Neural cell (in vitro differentiated cells): ENCODE measurements at regions not wholly inside any gene's neighbourhood (a gene's known extent, or its start where the extent isn't known, plus 50 kb on each side); places are given as distances from the start of the nearest gene placed in this dataset.

Experiments
- H2AFZ ChIP-seq: fragments of 200-600, 300-800 bp; sonication (generic), shearing (Covaris generic); 2 replicates; pipeline ENCODE4 v1.6.0; 2014; ENCODE audit warnings: low read depth, mild to moderate bottlenecking, antibody characterized with exemption, low read length, moderate library complexity
- H3F3A ChIP-seq: fragments of 200-600 bp; shearing (Covaris generic); 2 replicates; pipeline ENCODE4 v1.6.1; 2016; ENCODE audit warnings: mild to moderate bottlenecking, moderate library complexity, mixed read lengths, antibody characterized with exemption, low read length; ENCODE audit not compliant: insufficient read depth, poor library complexity, severe bottlenecking
- H3K27ac ChIP-seq: fragments of 200-600, 300-800 bp; sonication (generic), shearing (Covaris generic); 2 replicates; pipeline ENCODE4 v1.5.1; 2014; ENCODE audit warnings: mild to moderate bottlenecking, low read length, moderate library complexity
- H3K27me3 ChIP-seq: fragments of 300-800, 200-600 bp; sonication (generic), shearing (Covaris generic); 2 replicates; pipeline ENCODE4 v1.6.0; 2014; ENCODE audit warnings: mild to moderate bottlenecking, low read depth, low read length, moderate library complexity; ENCODE audit not compliant: insufficient read depth
- H3K36me3 ChIP-seq: fragments of 300-800, 200-600 bp; sonication (generic), shearing (Covaris generic); 2 replicates; pipeline ENCODE4 v1.5.1; 2014; ENCODE audit warnings: mild to moderate bottlenecking, antibody characterized with exemption, low read length, moderate library complexity; ENCODE audit not compliant: insufficient read depth
- H3K4me2 ChIP-seq: fragments of 300-800, 200-600 bp; sonication (generic), shearing (Covaris generic); 2 replicates; pipeline ENCODE4 v1.6.0; 2014; ENCODE audit warnings: mild to moderate bottlenecking, low read length
- H3K4me3 ChIP-seq: fragments of 300-800, 200-600 bp; sonication (generic), shearing (Covaris generic); 2 replicates; pipeline ENCODE4 v1.5.1; 2014; ENCODE audit warnings: mild to moderate bottlenecking, low read length, moderate library complexity
- H3K79me2 ChIP-seq: fragments of 200-600 bp; shearing (Covaris generic); replicated peaks from 2 replicates; pipeline ENCODE4 v1.6.0; 2014; ENCODE audit warnings: mild to moderate bottlenecking, low read length, moderate library complexity; ENCODE audit not compliant: insufficient read depth
- H3K9ac ChIP-seq: fragments of 300-800, 200-600 bp; sonication (generic), shearing (Covaris generic); 2 replicates; pipeline ENCODE4 v1.6.1; 2016; ENCODE audit warnings: mild to moderate bottlenecking, low read length, mixed read lengths
- H3K9me2 ChIP-seq: fragments of 200-600 bp; shearing (Covaris generic); 2 replicates; pipeline ENCODE4 v1.6.1; 2016; ENCODE audit warnings: mild to moderate bottlenecking, low read length, mixed read lengths; ENCODE audit not compliant: insufficient read depth
- H3K9me3 ChIP-seq: fragments of 200-600, 300-800 bp; sonication (generic), shearing (Covaris generic); 2 replicates; pipeline ENCODE4 v1.6.1; 2016; ENCODE audit warnings: mild to moderate bottlenecking, mixed run types, low read length, moderate library complexity, mixed read lengths
- H4K20me1 ChIP-seq: fragments of 200-600 bp; shearing (Covaris generic); 2 replicates; pipeline ENCODE4 v1.6.1; 2016; ENCODE audit warnings: mild to moderate bottlenecking, mixed run types; ENCODE audit not compliant: insufficient read depth
- EP300 ChIP-seq: fragments of 450-650 bp; conservative IDR thresholded peaks from 2 replicates; pipeline ENCODE4 v1.6.1; 2014; ENCODE audit warnings: antibody characterized with exemption, mild to moderate bottlenecking, moderate library complexity; ENCODE audit not compliant: poor library complexity, severe bottlenecking
- EZH2 ChIP-seq: fragments of 200-600, 300-800 bp; shearing (Covaris generic), sonication (generic); IDR thresholded peaks from 2 replicates; pipeline ENCODE4 v1.6.1; 2014; ENCODE audit warnings: antibody characterized with exemption, low read length, borderline replicate concordance, mild to moderate bottlenecking; ENCODE audit not compliant: insufficient read depth, poor library complexity, severe bottlenecking
- MXI1 ChIP-seq: fragments of 450-650 bp; conservative IDR thresholded peaks from 2 replicates; pipeline ENCODE4 v1.6.1; 2014; ENCODE audit warnings: antibody characterized with exemption, mild to moderate bottlenecking; ENCODE audit not compliant: poor library complexity, severe bottlenecking
- RAD21 ChIP-seq: fragments of 450-650 bp; conservative IDR thresholded peaks from 2 replicates; pipeline ENCODE4 v1.6.1; 2014; ENCODE audit warnings: antibody characterized with exemption, mild to moderate bottlenecking, moderate library complexity
- SMC3 ChIP-seq: fragments of 450-650 bp; conservative IDR thresholded peaks from 2 replicates; pipeline ENCODE4 v1.6.1; 2014; ENCODE audit warnings: antibody characterized with exemption, mild to moderate bottlenecking, moderate library complexity; ENCODE audit not compliant: poor library complexity
- TAF1 ChIP-seq: IDR thresholded peaks from 2 replicates; pipeline ENCODE4 v1.6.1; 2012; ENCODE audit warnings: low read depth
- TF ChIP-seq, protein P1 (sequence below): fragments of 450-650 bp; IDR thresholded peaks from 2 replicates; pipeline ENCODE4 v1.5.1; 2014; ENCODE audit warnings: antibody characterized with exemption, mild to moderate bottlenecking, moderate library complexity; ENCODE audit not compliant: poor library complexity, severe bottlenecking
- TF ChIP-seq, protein P2 (sequence below): IDR thresholded peaks from 2 replicates; pipeline ENCODE4 v1.6.1; 2012; ENCODE audit warnings: borderline replicate concordance

DNA sequence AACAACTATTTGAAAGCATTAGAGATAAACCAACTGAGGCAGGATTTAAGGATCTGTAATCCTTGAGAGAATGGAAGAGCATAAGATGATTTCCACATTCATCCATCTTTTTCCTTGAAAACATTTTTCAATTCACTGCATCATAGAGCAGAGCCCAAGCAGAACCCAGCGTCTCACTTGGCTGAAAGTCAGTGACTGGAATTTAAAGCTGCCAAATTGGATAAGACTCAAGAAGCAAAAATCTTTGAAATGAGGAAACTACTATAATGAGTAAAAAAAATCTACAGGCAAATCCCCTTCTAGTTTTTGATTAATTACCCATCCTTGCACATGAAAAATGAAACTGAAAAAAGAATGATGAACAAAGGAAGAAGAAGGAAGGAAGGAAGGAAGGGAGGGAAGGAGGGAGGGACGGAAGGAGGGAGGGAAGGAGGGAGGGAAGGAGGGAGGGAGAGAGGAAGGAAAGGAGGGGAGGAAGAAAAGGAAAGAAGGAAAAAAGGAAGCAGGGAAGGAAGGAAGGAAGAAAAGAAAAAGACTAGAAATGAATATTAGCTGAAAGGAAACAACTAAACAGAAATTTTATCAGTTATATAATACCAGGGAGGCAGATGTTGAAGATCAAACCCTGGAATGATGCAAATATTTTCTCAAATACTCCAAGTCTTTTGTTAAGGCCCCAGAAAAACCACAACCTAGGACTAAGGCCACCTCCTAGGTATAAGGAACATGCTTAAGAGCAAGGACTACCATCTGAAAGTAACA is 336.3 kb upstream of the MAGI2 start:
- Histone ChIP-seq H3K4me3 (no peak overlapping the region), H4K20me1 (no peaks in the 10 kb centered on the region), H3K4me2 (no peak overlapping the region), H3K9me3 (no peaks in the 10 kb centered on the region), H3K27ac (no peak overlapping the region), H2AFZ (no peak overlapping the region), H3K9me2 (no peaks in the 10 kb centered on the region), H3K36me3 (no peaks in the 10 kb centered on the region), H3K79me2 (no peaks in the 10 kb centered on the region), H3F3A (no peaks in the 10 kb centered on the region), H3K27me3 (no peaks in the 10 kb centered on the region), H3K9ac (no peak overlapping the region)
- TF ChIP-seq EZH2 (no peak), TAF1 (no peak), EP300 (no peak), RAD21 (no peak), MXI1 (no peak)
- TF ChIP-seq, protein P1, sequence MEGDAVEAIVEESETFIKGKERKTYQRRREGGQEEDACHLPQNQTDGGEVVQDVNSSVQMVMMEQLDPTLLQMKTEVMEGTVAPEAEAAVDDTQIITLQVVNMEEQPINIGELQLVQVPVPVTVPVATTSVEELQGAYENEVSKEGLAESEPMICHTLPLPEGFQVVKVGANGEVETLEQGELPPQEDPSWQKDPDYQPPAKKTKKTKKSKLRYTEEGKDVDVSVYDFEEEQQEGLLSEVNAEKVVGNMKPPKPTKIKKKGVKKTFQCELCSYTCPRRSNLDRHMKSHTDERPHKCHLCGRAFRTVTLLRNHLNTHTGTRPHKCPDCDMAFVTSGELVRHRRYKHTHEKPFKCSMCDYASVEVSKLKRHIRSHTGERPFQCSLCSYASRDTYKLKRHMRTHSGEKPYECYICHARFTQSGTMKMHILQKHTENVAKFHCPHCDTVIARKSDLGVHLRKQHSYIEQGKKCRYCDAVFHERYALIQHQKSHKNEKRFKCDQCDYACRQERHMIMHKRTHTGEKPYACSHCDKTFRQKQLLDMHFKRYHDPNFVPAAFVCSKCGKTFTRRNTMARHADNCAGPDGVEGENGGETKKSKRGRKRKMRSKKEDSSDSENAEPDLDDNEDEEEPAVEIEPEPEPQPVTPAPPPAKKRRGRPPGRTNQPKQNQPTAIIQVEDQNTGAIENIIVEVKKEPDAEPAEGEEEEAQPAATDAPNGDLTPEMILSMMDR: no peak

DNA sequence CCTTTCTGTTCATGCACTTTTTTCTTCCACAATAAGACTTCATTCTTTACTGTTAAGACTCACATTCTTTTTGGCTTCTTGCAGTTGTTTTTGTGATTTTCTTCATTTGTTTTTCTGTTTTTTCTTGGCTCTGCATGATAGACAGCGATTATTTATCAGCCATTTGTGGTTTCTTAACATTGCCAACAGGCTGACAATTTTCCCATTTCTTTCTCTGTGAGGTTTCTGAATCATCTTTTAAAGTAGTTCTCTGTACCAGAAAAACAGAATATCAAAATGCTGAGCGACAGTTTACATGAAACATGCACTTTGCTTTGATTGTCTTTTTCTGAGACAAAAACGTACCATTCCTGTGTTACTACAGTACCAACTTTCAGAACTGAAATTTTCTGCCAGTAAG is 334.2 kb upstream of the MAGI2 start:
- no peaks in the 10 kb centered on the region for H3K9me3 ChIP-seq
- H3K4me3 ChIP-seq: no peak overlapping the region

More for the DNA sequence above, 334.2 kb upstream of the MAGI2 start:
- Histone ChIP-seq H3K27ac (no peak overlapping the region), H4K20me1 (no peaks in the 10 kb centered on the region), H3K36me3 (no peaks in the 10 kb centered on the region), H3F3A (no peaks in the 10 kb centered on the region), H3K9ac (no peak overlapping the region), H2AFZ (no peak overlapping the region), H3K4me2 (no peak overlapping the region), H3K9me2 (no peaks in the 10 kb centered on the region), H3K79me2 (no peaks in the 10 kb centered on the region), H3K27me3 (no peaks in the 10 kb centered on the region)
- TF ChIP-seq, protein P2, sequence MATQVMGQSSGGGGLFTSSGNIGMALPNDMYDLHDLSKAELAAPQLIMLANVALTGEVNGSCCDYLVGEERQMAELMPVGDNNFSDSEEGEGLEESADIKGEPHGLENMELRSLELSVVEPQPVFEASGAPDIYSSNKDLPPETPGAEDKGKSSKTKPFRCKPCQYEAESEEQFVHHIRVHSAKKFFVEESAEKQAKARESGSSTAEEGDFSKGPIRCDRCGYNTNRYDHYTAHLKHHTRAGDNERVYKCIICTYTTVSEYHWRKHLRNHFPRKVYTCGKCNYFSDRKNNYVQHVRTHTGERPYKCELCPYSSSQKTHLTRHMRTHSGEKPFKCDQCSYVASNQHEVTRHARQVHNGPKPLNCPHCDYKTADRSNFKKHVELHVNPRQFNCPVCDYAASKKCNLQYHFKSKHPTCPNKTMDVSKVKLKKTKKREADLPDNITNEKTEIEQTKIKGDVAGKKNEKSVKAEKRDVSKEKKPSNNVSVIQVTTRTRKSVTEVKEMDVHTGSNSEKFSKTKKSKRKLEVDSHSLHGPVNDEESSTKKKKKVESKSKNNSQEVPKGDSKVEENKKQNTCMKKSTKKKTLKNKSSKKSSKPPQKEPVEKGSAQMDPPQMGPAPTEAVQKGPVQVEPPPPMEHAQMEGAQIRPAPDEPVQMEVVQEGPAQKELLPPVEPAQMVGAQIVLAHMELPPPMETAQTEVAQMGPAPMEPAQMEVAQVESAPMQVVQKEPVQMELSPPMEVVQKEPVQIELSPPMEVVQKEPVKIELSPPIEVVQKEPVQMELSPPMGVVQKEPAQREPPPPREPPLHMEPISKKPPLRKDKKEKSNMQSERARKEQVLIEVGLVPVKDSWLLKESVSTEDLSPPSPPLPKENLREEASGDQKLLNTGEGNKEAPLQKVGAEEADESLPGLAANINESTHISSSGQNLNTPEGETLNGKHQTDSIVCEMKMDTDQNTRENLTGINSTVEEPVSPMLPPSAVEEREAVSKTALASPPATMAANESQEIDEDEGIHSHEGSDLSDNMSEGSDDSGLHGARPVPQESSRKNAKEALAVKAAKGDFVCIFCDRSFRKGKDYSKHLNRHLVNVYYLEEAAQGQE: no peak
- no peak for TF ChIP-seq EZH2
- TF ChIP-seq SMC3: no peak
